ENCODE measurements at regions not wholly inside any gene's neighbourhood (a gene's known extent, or its start where the extent isn't known, plus 50 kb on each side); places are given as distances from the start of the nearest gene placed in this dataset.

DNA sequence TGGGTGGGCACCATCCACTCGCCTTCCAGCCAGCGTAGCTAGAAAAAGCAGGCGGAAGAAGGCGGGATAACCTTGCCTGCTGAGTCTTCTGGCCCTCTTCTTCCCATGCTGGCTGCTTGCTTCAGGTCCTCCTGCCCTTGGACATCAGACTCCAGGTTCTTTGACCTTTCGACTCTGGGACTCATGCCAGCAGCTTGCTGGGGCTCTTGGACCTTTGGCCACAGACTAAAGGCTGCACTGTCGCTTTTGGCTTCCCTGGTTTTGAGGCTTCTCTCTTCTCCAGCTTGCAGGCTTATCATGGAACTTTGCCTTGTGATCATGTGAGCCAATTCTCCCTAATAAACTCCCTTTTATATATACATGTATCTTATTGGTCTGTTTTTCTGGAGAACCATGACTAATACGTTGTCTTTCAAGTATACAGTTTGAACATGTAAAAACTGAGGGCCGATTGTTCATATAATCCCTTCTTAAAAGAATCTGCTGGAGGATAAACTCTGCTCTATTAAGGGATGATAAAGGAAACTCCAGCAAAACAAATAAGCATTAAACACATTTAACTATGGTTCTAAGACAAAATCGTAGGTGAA, 116.6 kb upstream of the LCORL start:
- TF ChIP-seq CTCF (IDR thresholded peaks at IDR 0.05; ENCODE audit: extremely low read depth, missing control alignments) = no peak
- DNase-seq (ENCODE audit: low spot score) = no peak

- no peak for DNase-seq (ENCODE audit: low spot score)
- no peak for TF ChIP-seq CTCF (IDR thresholded peaks at IDR 0.05; ENCODE audit: extremely low read depth, missing control alignments)
Observed at GRCh38 chr4:18134111-18134510, 112.6 kb upstream of the LCORL start.

GRCh38 chr4:18130256-18130655, 108.7 kb upstream of the LCORL start:
- DNase-seq (ENCODE audit: low spot score) = no peak
- TF ChIP-seq CTCF (IDR thresholded peaks at IDR 0.05; ENCODE audit: extremely low read depth, missing control alignments) = no peak

- no peak for DNase-seq (ENCODE audit: low spot score)
- TF ChIP-seq CTCF (IDR thresholded peaks at IDR 0.05; ENCODE audit: extremely low read depth, missing control alignments) = no peak
Observed at GRCh38 chr4:18128241-18128640, 106.7 kb upstream of the LCORL start.

DNA sequence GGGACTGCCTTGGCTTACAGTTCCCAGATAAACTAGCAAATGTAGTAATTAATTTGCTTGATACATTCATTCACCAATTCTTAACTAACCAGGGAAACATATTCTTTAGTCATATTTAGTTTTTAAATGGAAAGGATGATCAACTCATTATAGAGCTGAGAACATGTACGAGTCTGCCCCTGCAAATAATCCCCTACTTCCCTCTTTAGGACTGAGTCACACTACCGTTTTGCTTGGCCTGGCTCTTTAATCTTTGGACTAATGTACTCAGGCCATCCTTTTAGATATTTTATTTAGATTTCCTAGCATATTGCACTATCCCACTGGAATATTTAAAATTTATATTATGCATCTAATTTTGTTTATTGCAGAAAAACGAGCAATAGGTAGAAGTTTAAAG, 105.5 kb upstream of the LCORL start:
- no peak for DNase-seq (ENCODE audit: low spot score)
- no peak for TF ChIP-seq CTCF (IDR thresholded peaks at IDR 0.05; ENCODE audit: extremely low read depth, missing control alignments)

- no peak for TF ChIP-seq CTCF (IDR thresholded peaks at IDR 0.05; ENCODE audit: extremely low read depth, missing control alignments)
- DNase-seq (ENCODE audit: low spot score) = no peak
Observed at GRCh38 chr4:18113710-18114331, 92.3 kb upstream of the LCORL start.

DNA sequence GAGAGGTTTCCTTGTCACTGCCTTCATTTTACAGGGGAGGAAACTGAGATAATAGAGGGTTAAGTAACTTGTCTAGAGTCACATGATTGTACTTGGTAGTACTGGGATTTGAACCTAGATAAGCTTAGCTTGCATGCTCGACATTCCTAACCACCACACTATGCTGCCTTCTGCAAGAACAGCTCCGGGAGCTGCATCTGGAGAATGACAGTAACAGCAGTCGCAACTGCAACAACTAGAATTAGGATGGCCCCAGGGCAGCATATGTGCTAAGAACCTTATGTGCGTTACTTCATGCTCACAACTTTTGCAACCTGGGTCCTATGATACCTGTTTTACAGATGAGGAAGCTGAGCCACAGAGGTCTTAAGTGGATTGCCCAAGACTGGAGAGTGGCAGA, 89.5 kb upstream of the LCORL start:
- DNase-seq (ENCODE audit: low spot score) = no peak
- no peak for TF ChIP-seq CTCF (IDR thresholded peaks at IDR 0.05; ENCODE audit: extremely low read depth, missing control alignments)
